ENCODE measurements at regions not wholly inside any gene's neighbourhood (a gene's known extent, or its start where the extent isn't known, plus 50 kb on each side); places are given as distances from the start of the nearest gene placed in this dataset.

DNA sequence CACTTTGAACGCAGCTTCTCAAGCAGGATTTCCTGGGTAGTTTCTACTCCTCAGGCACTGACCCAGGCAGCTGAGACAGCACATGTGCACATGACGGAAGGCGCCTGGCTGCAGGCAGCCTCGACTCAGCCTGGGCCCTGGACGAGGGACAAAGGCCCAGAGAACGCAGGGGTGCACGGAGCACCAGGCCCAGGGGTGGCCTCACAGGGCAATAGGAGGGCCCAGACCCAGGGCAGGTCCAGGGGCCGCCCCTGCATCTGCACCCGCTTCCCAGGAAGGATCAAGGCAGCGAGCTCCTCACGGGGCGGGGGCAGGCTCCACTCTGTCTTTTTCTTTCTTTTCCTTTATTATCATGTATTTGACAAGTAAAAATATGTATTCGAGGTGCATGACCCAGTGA is 208.4 kb downstream of the BRD1 start:
- no peaks in the 10 kb centered on the region for H4K20me1 ChIP-seq (ENCODE audit: insufficient read depth, low read length)
- H2AK9ac ChIP-seq (replicated peaks; ENCODE audit: low read depth, low read length, poor library complexity): no peak overlapping the region
- in situ Hi-C loops (cut with MboI; ENCODE audit: low sequenced_read_pairs) (no loop called here), dilution Hi-C loops (cut with HindIII; ENCODE audit: low sequenced_read_pairs, unreplicated experiment) (no loop called here), intact Hi-C loops (cut with micrococcal nuclease) (no loop called here)
- H3K9me1 ChIP-seq (ENCODE audit: insufficient read depth, low read length): no peaks in the 10 kb centered on the region
- H3K4me3 ChIP-seq (ENCODE audit: insufficient read depth, low read depth, low read length): no peak overlapping the region
- no peak overlapping the region for H3K4me2 ChIP-seq (ENCODE audit: low read depth, low read length)
- H3K9me3 ChIP-seq (ENCODE audit: control insufficient read depth, insufficient read depth, low read length): peaks cover 58% of the 10 kb centered on the region
- no peak overlapping the region for H2BK15ac ChIP-seq (ENCODE audit: low read depth, low read length)
- no peak overlapping the region for H2AFZ ChIP-seq (replicated peaks; ENCODE audit: low read length, poor library complexity)
- H3K9ac ChIP-seq (ENCODE audit: low read depth, low read length): no peak overlapping the region
- 47% methylated on average over 4 of the region's 13 CpGs; no CpG with 5 or more reads in 1 of the 2 experiments for WGBS, 2 experiments (ENCODE audit: extremely low coverage in 2 of 2, insufficient read length in 1 of 2)
- ChIA-PET POLR2A (ENCODE audit: unreplicated experiment) (no interaction called here), CTCF (no interaction called here)
- no peak overlapping the region for H2BK20ac ChIP-seq (ENCODE audit: low read depth, low read length)
- no peak overlapping the region for H2AK5ac ChIP-seq (ENCODE audit: low read depth, low read length)
- H3K27ac ChIP-seq (ENCODE audit: insufficient read depth, low read length): no peak overlapping the region
- DNase-seq (no peak), ATAC-seq (ENCODE audit: low read depth) (no peak)
- H3K79me1 ChIP-seq (ENCODE audit: low read depth in 1 of 2, low read length in 2 of 2): no peaks in the 10 kb centered on the region
- no TSS peak for BruUV-seq (replicated peaks)
- no peak for TF ChIP-seq NFE2L2 (IDR thresholded peaks at IDR 0.05; ENCODE audit: low read depth, low read length)
- TF ChIP-seq CHD1 (IDR thresholded peaks at IDR 0.05; ENCODE audit: low read depth, low read length): no peak
- TF ChIP-seq MXI1 (IDR thresholded peaks at IDR 0.05; ENCODE audit: borderline replicate concordance, low read depth, low read length): no peak
- TF ChIP-seq RAD21 (IDR thresholded peaks at IDR 0.05; ENCODE audit: low read length): no peak
- TF ChIP-seq SMC3 (IDR thresholded peaks at IDR 0.05; ENCODE audit: low read depth, low read length): no peak
- no peak overlapping the region for H4K5ac ChIP-seq (ENCODE audit: low read depth, low read length)
- H3K56ac ChIP-seq (ENCODE audit: extremely low read depth, insufficient read depth, low read length): no peak overlapping the region
- no peak overlapping the region for H2BK120ac ChIP-seq (ENCODE audit: low read depth, low read length)
- no peaks in the 10 kb centered on the region for H3K4me1 ChIP-seq (ENCODE audit: control insufficient read depth, insufficient read depth, low read length)
- no peak overlapping the region for H2BK5ac ChIP-seq (ENCODE audit: low read depth, low read length, poor library complexity, severe bottlenecking)
- no peak overlapping the region for H4K91ac ChIP-seq (ENCODE audit: insufficient read depth, low read depth, low read length)
- H3K27me3 ChIP-seq (ENCODE audit: control insufficient read depth, insufficient read depth, low read length): no peaks in the 10 kb centered on the region
- no peak overlapping the region for H3K23ac ChIP-seq (ENCODE audit: low read depth, low read length)
- H3K18ac ChIP-seq (ENCODE audit: low read depth, low read length): no peak overlapping the region
- H3K14ac ChIP-seq (replicated peaks; ENCODE audit: low read depth, low read length): no peak overlapping the region
- H3K36me3 ChIP-seq (ENCODE audit: control insufficient read depth, insufficient read depth, low read length): no peaks in the 10 kb centered on the region
- H3K4ac ChIP-seq (ENCODE audit: low read depth, low read length): no peak overlapping the region
- H4K8ac ChIP-seq (ENCODE audit: low read depth in 2 of 2, low read length in 2 of 2): no peak overlapping the region

Measured in IMR-90 (cell line).